AG09319 (cell line): ENCODE measurements at regions not wholly inside any gene's neighbourhood (a gene's known extent, or its start where the extent isn't known, plus 50 kb on each side); places are given as distances from the start of the nearest gene placed in this dataset.

ENCODE experiments used
- DNase-seq: peaks from one replicate; pipeline ENCODE4 v3.0.0-alpha.2; 2010; ENCODE audit warnings: low read depth; ENCODE audit errors: extremely low read depth
- CTCF ChIP-seq: IDR thresholded peaks from 2 replicates; pipeline ENCODE4 v1.5.1; 2011; ENCODE audit warnings: low read depth, mild to moderate bottlenecking, inconsistent platforms, low read length, moderate library complexity

- no peak for TF ChIP-seq CTCF
- DNase-seq, result no peak
Measured at GRCh38 chr13:72534951-72535640, 192.3 kb downstream of the MZT1 start.

- DNase-seq, result no peak
- no peak for TF ChIP-seq CTCF
Measured at GRCh38 chr13:72530471-72530870, 197.0 kb downstream of the MZT1 start.

- TF ChIP-seq CTCF, result no peak
- DNase-seq, result no peak
Measured at GRCh38 chr13:72527333-72527732, 200.1 kb downstream of the MZT1 start.

- DNase-seq, result no peak
- TF ChIP-seq CTCF, result no peak
Measured at GRCh38 chr13:72523593-72523992, 203.8 kb downstream of the MZT1 start.

GRCh38 chr13:72523049-72523448, 204.4 kb downstream of the MZT1 start:
- no peak for DNase-seq
- TF ChIP-seq CTCF, result no peak

- no peak for DNase-seq
- no peak for TF ChIP-seq CTCF
Measured at GRCh38 chr13:72521940-72522661, 205.3 kb downstream of the MZT1 start.

- TF ChIP-seq CTCF, result no peak
- DNase-seq, result no peak
Measured at GRCh38 chr13:72514146-72514545, 213.3 kb downstream of the MZT1 start.
